ENCODE measurements at regions not wholly inside any gene's neighbourhood (a gene's known extent, or its start where the extent isn't known, plus 50 kb on each side); places are given as distances from the start of the nearest gene placed in this dataset.

DNA sequence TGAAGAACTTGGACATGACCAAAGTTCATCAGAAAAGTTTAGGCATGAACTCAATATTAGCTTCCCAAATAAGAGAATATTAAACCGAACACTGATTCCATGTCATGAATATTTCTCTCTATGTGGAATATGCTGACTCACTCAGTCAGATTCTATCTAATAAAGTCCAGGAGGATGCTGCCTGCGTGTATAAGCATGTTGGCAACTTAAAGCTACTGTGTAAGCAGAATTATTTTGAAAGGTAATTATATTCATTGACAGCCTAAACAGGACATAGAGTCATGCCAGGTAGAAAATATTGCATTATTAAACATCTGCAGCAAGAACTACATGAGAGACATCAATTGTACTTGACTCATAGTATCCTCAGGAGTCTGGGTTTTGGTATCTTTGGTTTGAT, 367.9 kb upstream of the SPOCK3 start:
- no peak for DNase-seq (ENCODE audit: low read depth, low spot score)
- TF ChIP-seq EZH2 (IDR thresholded peaks at IDR 0.05) (no peak), POLR2AphosphoS5 (IDR thresholded peaks at IDR 0.05; ENCODE audit: borderline replicate concordance, low read depth, low read length) (no peak), FOXP2 (optimal IDR thresholded peaks at IDR 0.05; ENCODE audit: control extremely low read depth, extremely low read length, insufficient read depth) (no peak)
- Histone ChIP-seq H3K9me3 (ENCODE audit: low read depth, low read length) (no peaks in the 10 kb centered on the region), H3K27ac (no peak overlapping the region), H3K9ac (ENCODE audit: insufficient read length) (no peak overlapping the region), H3K4me3 (no peak overlapping the region), H3K36me3 (ENCODE audit: insufficient read depth, low read length) (no peaks in the 10 kb centered on the region)

GRCh38 chr4:167606551-167606950, 372.3 kb upstream of the SPOCK3 start:
- Histone ChIP-seq H3K9me3 (ENCODE audit: low read depth, low read length) (no peaks in the 10 kb centered on the region), H3K4me3 (no peak overlapping the region), H3K9ac (ENCODE audit: insufficient read length) (no peak overlapping the region), H3K36me3 (ENCODE audit: insufficient read depth, low read length) (no peaks in the 10 kb centered on the region), H3K27ac (no peak overlapping the region)
- no peak for DNase-seq (ENCODE audit: low read depth, low spot score)
- TF ChIP-seq FOXP2 (optimal IDR thresholded peaks at IDR 0.05; ENCODE audit: control extremely low read depth, extremely low read length, insufficient read depth): no peak
- no peak for TF ChIP-seq POLR2AphosphoS5 (IDR thresholded peaks at IDR 0.05; ENCODE audit: borderline replicate concordance, low read depth, low read length)
- TF ChIP-seq EZH2 (IDR thresholded peaks at IDR 0.05): no peak

DNA sequence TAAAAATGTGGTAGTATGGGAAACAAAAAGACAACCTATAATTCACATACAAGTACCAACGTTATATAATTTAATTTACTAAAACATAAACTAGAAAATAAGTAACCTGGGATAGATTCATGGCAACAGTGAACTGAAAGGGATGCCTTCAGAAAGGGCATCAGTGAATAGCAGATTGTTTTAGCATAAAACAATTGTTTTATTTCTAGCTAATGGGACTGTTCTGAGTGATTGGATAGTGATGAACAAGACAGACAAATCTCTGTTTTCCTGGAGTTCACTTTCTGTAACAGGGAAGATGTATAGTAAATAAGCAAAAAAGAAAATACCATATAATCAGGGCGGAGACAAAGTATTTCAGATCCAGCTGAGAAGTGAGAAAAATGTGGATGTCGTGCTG, 379.1 kb upstream of the SPOCK3 start:
- H3K36me3 ChIP-seq (ENCODE audit: insufficient read depth, low read length): no peaks in the 10 kb centered on the region
- H3K9ac ChIP-seq (ENCODE audit: insufficient read length): no peak overlapping the region
- DNase-seq (ENCODE audit: low read depth, low spot score): no peak
- TF ChIP-seq POLR2AphosphoS5 (IDR thresholded peaks at IDR 0.05; ENCODE audit: borderline replicate concordance, low read depth, low read length) (no peak), EZH2 (IDR thresholded peaks at IDR 0.05) (no peak)
- no peak overlapping the region for H3K4me3 ChIP-seq
- H3K9me3 ChIP-seq (ENCODE audit: low read depth, low read length): no peaks in the 10 kb centered on the region
- no peak overlapping the region for H3K27ac ChIP-seq

- Histone ChIP-seq H3K36me3 (ENCODE audit: insufficient read depth, low read length) (no peaks in the 10 kb centered on the region), H3K9me3 (ENCODE audit: low read depth, low read length) (no peaks in the 10 kb centered on the region), H3K27ac (no peak overlapping the region), H3K4me3 (no peak overlapping the region), H3K9ac (ENCODE audit: insufficient read length) (no peak overlapping the region)
- no peak for TF ChIP-seq EZH2 (IDR thresholded peaks at IDR 0.05)
- TF ChIP-seq FOXP2 (optimal IDR thresholded peaks at IDR 0.05; ENCODE audit: control extremely low read depth, extremely low read length, insufficient read depth): no peak
- TF ChIP-seq POLR2AphosphoS5 (IDR thresholded peaks at IDR 0.05; ENCODE audit: borderline replicate concordance, low read depth, low read length): no peak
- DNase-seq (ENCODE audit: low read depth, low spot score): no peak
These were observed 380.6 kb upstream of the SPOCK3 start for GRCh38 chr4:167614866-167615265.

- H3K9me3 ChIP-seq (ENCODE audit: low read depth, low read length): no peaks in the 10 kb centered on the region
- H3K9ac ChIP-seq (ENCODE audit: insufficient read length): no peak overlapping the region
- H3K4me3 ChIP-seq: no peak overlapping the region
- H3K27ac ChIP-seq: no peak overlapping the region
- H3K36me3 ChIP-seq (ENCODE audit: insufficient read depth, low read length): no peaks in the 10 kb centered on the region
- DNase-seq (ENCODE audit: low read depth, low spot score): no peak
- no peak for TF ChIP-seq EZH2 (IDR thresholded peaks at IDR 0.05)
- no peak for TF ChIP-seq FOXP2 (optimal IDR thresholded peaks at IDR 0.05; ENCODE audit: control extremely low read depth, extremely low read length, insufficient read depth)
These were observed 382.2 kb upstream of the SPOCK3 start for GRCh38 chr4:167616476-167616875.

DNA sequence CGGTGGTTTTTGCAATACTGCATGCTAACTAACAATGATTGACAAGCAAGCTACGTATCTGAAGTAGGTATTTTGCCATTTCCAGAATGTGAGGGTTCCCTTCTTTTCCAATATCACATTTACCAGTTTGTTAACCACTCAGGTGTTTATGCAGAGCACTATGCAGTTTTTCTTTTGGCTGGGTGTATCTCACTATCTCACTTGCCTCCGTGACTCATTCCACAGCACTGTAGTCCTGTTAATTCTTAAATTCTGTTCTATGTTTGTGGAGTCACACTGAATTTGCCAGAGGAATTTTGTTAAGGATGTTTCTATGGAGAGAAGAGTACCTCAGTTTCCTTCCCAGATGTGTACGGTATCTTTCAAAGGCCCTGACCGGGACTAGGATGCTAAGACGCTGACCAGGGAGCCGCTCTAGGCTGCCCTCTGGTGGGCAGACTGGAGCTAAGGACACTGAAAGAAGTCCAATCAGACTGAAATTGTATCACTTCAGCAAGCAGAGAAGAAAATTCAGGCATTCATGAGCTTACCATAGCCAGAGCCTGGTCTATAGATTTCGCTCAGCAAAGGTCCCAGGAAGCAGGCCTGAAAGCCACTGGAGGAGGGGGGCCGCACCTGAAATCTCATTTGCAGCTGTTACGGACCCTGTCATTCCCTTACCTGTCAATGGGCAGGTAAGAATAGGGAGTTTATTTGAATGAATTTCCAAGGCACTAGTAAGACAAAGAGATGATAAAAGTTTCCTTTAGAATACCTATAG, 388.4 kb upstream of the SPOCK3 start:
- no peaks in the 10 kb centered on the region for H3K36me3 ChIP-seq (ENCODE audit: insufficient read depth, low read length)
- H3K9ac ChIP-seq (ENCODE audit: insufficient read length): no peak overlapping the region
- no peak for TF ChIP-seq POLR2AphosphoS5 (IDR thresholded peaks at IDR 0.05; ENCODE audit: borderline replicate concordance, low read depth, low read length)
- TF ChIP-seq FOXP2 (optimal IDR thresholded peaks at IDR 0.05; ENCODE audit: control extremely low read depth, extremely low read length, insufficient read depth): no peak
- H3K27ac ChIP-seq: no peak overlapping the region
- no peak overlapping the region for H3K4me3 ChIP-seq
- no peaks in the 10 kb centered on the region for H3K9me3 ChIP-seq (ENCODE audit: low read depth, low read length)
- DNase-seq (ENCODE audit: low read depth, low spot score): no peak

GRCh38 chr4:167623241-167623572, 388.9 kb upstream of the SPOCK3 start:
- TF ChIP-seq EZH2 (IDR thresholded peaks at IDR 0.05) (no peak), POLR2AphosphoS5 (IDR thresholded peaks at IDR 0.05; ENCODE audit: borderline replicate concordance, low read depth, low read length) (no peak), FOXP2 (optimal IDR thresholded peaks at IDR 0.05; ENCODE audit: control extremely low read depth, extremely low read length, insufficient read depth) (no peak)
- Histone ChIP-seq H3K9me3 (ENCODE audit: low read depth, low read length) (no peaks in the 10 kb centered on the region), H3K4me3 (no peak overlapping the region), H3K9ac (ENCODE audit: insufficient read length) (no peak overlapping the region), H3K36me3 (ENCODE audit: insufficient read depth, low read length) (no peaks in the 10 kb centered on the region), H3K27ac (no peak overlapping the region)
- no peak for DNase-seq (ENCODE audit: low read depth, low spot score)

- TF ChIP-seq EZH2 (IDR thresholded peaks at IDR 0.05) (no peak), FOXP2 (optimal IDR thresholded peaks at IDR 0.05; ENCODE audit: control extremely low read depth, extremely low read length, insufficient read depth) (no peak), POLR2AphosphoS5 (IDR thresholded peaks at IDR 0.05; ENCODE audit: borderline replicate concordance, low read depth, low read length) (no peak)
These were observed 395.0 kb upstream of the SPOCK3 start for GRCh38 chr4:167629272-167629671.

GRCh38 chr4:167642250-167642649, 408.0 kb upstream of the SPOCK3 start:
- no peak overlapping the region for H3K9ac ChIP-seq (ENCODE audit: insufficient read length)
- H3K4me3 ChIP-seq: no peak overlapping the region
- DNase-seq (ENCODE audit: low read depth, low spot score): no peak
- no peaks in the 10 kb centered on the region for H3K36me3 ChIP-seq (ENCODE audit: insufficient read depth, low read length)
- no peak for TF ChIP-seq POLR2AphosphoS5 (IDR thresholded peaks at IDR 0.05; ENCODE audit: borderline replicate concordance, low read depth, low read length)
- H3K9me3 ChIP-seq (ENCODE audit: low read depth, low read length): no peaks in the 10 kb centered on the region
- no peak overlapping the region for H3K27ac ChIP-seq

More at GRCh38 chr4:167629272-167629671, 395.0 kb upstream of the SPOCK3 start:
- H3K4me3 ChIP-seq: no peak overlapping the region
- H3K36me3 ChIP-seq (ENCODE audit: insufficient read depth, low read length): no peaks in the 10 kb centered on the region
- H3K27ac ChIP-seq: no peak overlapping the region
- no peak for DNase-seq (ENCODE audit: low read depth, low spot score)
- H3K9me3 ChIP-seq (ENCODE audit: low read depth, low read length): no peaks in the 10 kb centered on the region
- no peak overlapping the region for H3K9ac ChIP-seq (ENCODE audit: insufficient read length)
